ENCODE measurements at regions not wholly inside any gene's neighbourhood (a gene's known extent, or its start where the extent isn't known, plus 50 kb on each side); places are given as distances from the start of the nearest gene placed in this dataset.
A peak's percentile ranks its signal among the peaks of the same experiment; 100 is the strongest.

DNA sequence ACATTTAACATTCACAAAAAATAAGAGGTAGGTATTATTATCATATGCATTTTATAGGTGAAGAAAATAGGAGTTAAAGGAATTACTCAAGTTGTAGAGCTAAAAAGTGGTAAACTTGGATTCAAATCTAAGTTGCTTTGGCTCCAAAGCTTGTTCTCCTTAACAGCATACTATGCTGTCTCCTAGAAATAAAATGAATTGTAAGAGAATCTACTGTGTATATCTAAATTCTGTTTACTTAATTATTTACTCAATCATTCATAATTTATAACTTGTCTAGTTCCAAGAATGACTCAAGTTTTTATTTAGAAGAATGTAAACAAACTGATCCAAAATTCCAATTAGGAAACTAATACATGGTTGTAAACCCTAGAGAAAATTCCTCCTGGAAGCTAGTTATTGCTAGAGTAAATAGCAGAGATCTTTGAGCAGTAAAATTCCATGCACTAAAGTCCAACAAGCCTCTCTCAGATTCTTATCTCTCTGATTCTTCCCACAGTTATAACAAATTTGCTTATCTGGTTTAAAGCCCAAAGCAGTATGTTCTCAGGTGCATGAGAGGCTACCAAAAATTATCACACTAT is 132.5 kb upstream of the DPT start:
- DNase-seq (ENCODE audit: extremely low read depth in 1 of 11, low read depth in 9 of 11, low spot score in 4 of 11): no peak

DNA sequence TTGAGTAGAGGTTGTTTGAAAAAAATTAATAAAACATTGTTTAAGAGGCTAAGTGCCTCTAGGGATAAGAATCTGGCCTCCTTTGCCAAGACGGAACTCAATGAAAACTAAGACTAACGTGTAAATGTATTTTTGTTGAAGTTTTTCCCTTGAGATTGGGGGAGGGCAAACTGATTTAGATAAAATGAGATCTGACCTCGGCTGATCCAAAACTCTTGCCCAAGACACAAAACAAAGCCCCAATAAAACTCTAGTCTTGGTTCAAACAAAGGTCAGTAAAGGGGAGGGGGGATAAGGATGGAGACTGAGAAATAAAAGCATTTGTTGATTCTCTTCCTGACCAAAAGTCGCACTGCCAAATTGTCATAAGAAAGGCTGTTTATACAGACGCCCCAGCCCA is 134.8 kb upstream of the DPT start:
- peak in 3 of 11 donors; percentile 6 to 43 (median 11) for DNase-seq (ENCODE audit: extremely low read depth in 1 of 11, low read depth in 9 of 11, low spot score in 4 of 11)

DNA sequence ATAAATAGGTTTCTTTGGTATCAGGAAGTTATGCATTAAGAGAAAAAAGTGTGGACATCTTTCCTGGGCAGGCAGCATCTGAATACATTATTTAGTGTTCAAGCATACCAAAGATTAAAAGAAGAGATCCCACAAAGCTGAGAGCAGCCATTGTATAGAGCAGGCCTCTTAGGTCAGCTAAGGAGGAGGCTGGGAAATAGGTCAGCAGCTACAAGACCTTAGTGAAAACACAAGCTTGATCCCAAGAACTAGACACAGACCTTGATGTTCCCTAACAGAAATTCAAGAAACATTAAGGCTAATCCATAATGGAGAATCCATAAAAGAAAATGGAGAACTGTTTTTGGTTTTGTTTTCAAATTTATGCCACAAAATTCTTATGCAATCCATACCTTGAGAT is 135.3 kb upstream of the DPT start:
- no peak for DNase-seq (ENCODE audit: extremely low read depth in 1 of 11, low read depth in 9 of 11, low spot score in 4 of 11)

DNA sequence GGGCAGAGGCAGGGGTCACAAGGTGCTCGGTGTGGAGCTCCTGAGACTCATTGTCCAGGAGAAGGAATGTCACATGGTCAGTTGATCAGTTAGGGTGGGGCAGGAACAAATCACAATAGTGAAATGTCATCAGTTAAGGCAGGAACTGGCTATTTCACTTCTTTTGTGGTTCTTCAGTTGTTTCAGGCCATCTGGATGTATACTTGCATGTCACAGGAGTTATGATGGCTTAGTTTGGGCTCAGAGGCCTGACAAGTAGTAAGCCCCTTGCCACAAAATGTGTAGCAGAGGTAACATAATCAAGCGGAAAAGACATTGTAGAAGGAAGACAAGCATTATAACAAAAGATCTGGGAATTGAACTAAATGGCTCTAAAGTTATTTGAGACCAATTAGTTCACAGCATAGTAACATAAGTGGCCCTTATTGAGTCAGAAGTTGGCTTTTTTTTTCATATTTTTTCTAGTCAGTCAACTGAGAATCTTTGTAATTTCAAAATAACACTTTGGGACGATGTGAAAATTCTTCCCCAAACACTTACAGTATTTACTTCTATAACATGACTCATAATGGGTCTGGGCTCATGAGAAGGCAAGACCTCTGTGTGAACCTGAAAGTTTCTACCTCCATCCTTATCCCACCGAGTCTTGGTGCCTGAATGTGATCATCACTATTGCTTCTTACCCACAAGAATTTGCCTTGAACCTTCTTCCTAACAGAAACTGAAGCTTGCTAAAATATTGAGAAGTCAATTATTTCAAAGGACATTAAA is 137.0 kb upstream of the DPT start:
- no peak for DNase-seq (ENCODE audit: extremely low read depth in 1 of 11, low read depth in 9 of 11, low spot score in 4 of 11)

DNA sequence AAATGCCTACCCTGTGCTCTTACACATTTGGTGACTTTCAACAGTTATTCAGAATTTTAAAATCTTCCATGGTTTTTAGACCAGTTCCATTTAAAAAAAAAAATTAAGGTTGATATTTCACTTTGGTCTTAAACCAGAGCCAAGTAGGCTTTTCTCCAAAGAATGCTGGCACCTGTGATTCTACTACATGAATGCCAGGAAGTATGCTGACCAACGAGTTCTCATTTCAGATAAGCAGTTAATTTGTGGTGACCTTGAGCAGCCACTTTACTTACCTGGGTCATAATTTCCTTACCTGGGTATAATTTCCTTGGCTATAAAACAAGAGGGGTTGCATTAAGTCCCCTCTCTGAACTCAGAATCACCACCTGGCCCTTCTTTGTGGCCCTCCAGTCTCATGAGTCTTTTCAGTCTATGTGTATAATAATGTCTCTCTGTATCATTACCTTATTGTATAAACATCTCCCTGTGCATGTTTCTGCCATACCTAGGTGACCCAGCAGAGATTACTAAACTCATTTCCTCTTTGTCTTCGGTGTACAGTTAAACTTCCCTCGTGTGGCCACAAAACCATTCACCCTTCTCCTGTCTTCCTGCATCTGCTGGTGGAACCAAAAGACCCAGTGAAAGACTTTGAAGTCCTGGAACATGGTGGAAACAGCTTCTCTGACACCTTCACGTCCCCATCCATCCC is 139.1 kb upstream of the DPT start:
- no peak for DNase-seq (ENCODE audit: extremely low read depth in 1 of 11, low read depth in 9 of 11, low spot score in 4 of 11)

DNA sequence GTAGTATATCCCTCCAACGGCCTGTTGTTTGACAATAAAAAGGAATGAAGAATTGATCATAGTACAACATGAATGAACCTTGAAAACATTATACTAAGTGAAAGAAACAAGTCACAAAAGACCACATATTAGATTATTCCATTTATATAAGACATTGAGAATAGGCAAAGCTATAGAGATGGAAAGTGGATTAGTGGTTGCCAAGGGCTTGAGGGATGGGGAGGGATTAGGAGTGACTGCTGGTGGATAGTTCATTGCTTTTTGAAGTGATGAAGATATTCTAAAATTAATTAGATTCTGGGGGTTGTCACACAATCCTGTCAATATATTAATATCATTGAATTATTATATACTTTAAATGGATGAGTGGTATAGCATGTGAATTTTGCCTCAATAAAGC is 142.5 kb upstream of the DPT start:
- DNase-seq (ENCODE audit: extremely low read depth in 1 of 11, low read depth in 9 of 11, low spot score in 4 of 11): no peak

DNA sequence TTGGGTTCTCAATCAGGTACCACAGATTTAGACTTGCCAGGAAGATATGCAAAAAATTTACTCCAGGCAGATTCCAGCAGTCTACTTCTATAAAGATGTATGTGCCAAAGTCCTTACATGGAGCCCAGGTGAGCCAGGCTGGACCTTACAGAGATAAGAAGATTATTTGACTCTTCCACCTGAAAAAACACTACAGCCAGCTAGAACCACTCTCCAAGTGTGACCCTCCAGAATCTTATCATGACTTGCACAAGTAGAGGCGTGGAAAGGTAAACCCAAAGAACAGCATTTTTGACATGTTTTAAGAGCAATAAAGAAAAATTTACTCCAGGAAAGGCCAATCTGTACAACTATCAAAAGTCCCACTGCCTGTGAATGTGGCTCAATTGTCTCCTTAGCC is 146.8 kb upstream of the DPT start:
- DNase-seq (ENCODE audit: extremely low read depth in 1 of 11, low read depth in 9 of 11, low spot score in 4 of 11): no peak

DNA sequence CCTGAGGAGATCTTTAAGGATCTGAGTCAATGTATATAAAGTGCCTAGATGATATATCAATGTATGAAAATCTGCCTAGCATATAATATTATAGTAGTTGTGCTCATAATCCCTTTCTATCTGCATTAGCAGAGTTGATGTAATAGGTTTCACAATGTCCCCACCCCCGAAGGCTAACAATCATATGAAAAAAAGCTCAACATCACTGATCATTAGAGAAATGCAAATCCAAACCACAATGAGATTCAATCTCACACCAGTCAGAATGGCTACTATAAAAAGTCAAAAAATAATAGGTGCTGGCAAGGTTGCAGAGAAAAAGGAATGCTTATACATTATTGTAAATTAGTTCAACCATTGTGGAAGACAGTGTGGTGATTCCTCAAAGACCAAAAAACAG is 147.8 kb upstream of the DPT start:
- DNase-seq (ENCODE audit: extremely low read depth in 1 of 11, low read depth in 9 of 11, low spot score in 4 of 11): no peak

DNA sequence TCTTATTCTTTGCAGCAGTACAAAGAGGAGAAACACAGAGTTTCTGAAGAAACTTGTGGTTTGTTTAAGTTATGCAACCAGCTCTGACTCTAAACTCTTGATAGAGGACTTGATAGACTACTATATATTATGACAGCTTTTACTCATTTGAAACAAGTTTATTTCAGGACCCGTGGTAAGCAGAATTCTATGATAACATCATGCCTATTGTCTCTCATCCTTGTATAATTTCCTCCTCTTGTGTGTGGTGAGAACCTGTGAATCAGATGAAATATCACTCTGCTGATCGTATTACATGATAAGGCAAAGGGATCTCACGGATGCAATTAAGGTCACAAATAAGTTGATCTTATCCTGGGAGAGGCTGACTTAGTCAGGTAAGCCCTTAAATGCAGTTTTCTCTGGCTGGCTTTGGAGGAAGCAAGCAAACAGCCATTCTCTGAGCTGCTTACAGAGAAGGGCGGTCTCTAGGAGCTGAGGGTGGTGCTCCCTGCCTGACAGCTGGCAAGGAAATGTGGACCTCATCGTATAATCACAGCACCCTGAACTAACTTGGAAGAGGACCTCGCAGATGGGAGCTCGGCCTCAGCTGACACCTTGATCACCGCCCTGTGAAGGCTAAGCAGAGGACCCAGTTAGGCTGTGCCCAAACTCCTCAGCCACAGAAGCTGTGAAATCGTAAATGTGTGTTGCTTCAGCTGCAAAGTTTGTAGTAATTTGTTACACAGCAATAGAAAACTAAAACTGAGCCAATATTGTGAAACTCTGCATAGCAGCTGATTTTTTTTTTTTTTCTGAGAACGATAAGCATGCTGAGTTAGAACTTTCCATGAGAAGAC is 151.1 kb upstream of the DPT start:
- peak in 2 of 11 donors; percentile 1 to 13 for DNase-seq (ENCODE audit: extremely low read depth in 1 of 11, low read depth in 9 of 11, low spot score in 4 of 11)

DNA sequence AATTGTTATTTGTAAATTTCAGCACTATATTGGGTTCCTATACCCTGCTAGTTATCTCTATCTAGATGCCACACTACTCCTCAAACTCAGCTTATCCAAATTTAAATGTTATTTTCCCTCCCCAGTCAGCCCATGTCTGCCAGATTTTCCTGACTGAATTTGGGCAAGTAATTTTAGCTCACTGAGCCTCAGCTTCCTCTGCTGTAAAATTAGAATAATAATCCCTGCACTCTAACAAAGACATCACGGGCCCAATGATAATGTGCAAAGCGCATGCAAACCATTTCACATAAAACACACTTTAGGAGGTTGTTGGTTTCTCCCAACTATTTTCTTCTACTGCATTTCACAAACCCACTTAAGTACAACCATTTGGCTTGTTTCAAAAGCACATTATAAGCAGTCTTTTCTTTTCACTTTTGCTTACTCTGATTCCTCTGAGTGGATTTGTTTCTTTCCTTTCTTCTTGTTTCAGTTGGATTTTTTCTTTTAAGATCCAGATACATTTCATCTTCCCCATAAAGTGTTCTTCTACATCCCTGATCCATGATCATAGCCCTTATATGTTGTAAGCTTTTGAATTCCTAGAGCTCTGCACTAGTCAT is 152.8 kb upstream of the DPT start:
- no peak for DNase-seq (ENCODE audit: extremely low read depth in 1 of 11, low read depth in 9 of 11, low spot score in 4 of 11)

DNA sequence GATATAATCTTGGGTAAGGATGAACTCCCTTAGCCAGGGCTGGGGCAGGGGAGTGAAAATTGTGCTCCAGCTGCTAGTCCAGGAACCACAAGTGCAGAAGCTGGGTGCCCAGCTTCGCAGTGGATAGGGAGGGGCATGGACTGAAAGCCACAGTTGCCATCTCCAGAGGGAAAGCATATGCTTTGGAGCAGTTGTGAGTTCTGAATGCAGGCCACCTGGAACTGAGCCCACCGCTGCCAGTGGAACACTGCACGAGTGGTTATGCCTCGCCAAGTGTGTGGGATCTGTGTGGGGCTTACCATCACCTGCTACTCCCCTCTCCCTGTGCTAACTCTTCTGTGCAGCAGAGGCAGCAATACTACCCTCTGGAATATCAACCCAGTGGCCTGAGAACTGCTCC is 158.4 kb upstream of the DPT start:
- no peak for DNase-seq (ENCODE audit: extremely low read depth in 1 of 11, low read depth in 9 of 11, low spot score in 4 of 11)

DNA sequence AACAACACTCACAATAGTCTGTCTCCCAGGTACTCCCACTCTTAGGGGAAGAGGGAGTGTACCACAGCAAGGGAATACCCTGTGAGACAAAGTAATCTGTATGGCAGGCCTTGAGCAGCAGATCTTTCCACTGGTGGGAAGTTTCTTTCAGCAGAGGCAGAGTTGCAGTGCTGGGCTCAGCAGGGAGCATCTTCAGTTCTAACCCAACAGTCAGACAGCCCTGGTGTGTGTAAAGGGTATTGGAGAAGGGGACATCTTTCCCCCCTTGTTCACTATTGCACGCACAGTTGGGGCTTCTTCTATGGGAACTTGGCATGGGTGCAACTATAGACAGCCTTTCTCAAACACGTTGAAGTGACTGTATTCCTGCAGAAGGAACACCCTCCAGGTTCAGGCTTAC is 159.4 kb upstream of the DPT start:
- DNase-seq (ENCODE audit: extremely low read depth in 1 of 11, low read depth in 9 of 11, low spot score in 4 of 11): no peak

DNA sequence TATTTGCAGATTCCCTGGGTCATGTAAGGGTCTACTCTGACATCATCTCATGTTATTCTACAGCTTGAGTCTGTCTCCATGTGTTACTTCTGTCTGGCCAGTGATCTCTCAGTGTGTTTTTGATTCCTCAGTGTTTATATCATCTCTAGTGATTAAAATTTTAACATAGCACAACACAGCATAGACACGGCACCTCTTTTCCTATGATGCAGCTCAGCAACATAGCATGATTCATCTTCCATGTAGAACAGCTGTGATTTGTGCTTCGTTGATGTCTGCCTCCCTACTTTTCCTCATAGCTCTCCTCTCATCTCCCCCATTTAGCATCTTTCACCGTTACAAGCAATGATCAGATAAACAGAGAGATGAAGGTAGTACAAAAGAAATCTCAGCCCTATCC is 163.9 kb upstream of the DPT start:
- DNase-seq (ENCODE audit: extremely low read depth in 1 of 11, low read depth in 9 of 11, low spot score in 4 of 11): no peak

DNA sequence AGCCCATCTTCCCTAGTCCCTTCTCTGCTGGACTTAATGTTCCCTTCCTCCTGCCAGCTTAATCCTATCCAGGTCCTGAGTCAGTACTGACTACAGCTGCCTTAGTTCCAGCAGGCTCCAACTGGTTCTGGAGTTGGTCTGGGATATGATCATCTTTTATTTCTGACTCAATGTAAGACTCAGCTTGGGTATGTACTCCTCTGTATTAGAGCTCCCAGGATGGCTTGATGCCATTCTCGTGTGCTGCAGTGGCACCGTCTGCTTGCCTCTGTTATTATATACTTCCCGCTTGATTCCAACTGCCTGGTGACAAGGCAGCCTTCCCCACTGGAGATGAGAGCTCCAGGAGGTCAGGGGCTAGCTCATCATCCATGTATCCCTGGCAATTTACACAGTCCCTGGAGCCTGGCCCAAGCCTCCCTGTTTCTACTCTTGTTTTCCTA is 164.4 kb upstream of the DPT start:
- DNase-seq (ENCODE audit: extremely low read depth in 1 of 11, low read depth in 9 of 11, low spot score in 4 of 11): no peak

DNA sequence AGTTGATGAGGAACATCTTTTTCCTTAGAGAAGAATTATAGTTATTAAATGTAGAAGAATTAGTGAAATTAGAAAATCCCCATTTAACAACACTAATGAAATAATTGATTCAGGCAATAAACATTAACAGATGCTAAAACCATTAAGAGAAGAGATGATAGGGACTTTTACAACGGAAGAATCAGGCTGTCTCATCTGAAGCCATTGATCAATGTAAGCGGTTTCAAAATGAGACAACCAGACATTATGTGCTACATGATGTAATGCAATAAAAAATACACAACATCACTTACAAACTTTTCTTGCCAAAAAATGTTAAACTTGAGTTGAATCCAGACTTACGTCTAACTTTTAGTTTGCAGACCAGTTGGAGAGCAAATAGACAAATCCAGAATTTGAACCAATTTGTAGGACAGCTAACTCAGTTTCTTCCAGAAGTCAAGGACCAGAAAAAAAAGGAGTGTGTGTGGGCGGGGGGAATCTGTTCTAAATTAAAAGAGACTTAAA is 165.4 kb upstream of the DPT start:
- DNase-seq (ENCODE audit: extremely low read depth in 1 of 11, low read depth in 9 of 11, low spot score in 4 of 11): no peak

DNA sequence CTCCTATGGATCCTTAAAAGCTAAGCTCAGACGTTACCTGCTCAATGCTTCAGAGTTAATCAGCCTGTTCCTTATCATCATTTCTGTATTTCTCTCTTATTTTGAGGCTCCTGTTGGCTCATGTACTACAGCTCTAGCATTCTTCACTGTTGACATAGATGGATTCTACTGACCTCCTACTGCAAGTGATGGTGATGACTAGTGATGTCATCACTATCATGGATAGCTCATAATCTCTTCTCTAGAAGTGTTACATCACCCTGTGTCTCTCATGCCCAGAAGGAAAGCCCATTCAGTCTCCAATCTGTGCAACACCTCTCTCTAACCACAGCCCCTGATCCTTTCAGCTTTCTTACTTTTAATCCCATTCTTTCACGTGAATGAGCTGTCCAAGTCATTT is 168.2 kb upstream of the DPT start:
- no peak for DNase-seq (ENCODE audit: extremely low read depth in 1 of 11, low read depth in 9 of 11, low spot score in 4 of 11)

DNA sequence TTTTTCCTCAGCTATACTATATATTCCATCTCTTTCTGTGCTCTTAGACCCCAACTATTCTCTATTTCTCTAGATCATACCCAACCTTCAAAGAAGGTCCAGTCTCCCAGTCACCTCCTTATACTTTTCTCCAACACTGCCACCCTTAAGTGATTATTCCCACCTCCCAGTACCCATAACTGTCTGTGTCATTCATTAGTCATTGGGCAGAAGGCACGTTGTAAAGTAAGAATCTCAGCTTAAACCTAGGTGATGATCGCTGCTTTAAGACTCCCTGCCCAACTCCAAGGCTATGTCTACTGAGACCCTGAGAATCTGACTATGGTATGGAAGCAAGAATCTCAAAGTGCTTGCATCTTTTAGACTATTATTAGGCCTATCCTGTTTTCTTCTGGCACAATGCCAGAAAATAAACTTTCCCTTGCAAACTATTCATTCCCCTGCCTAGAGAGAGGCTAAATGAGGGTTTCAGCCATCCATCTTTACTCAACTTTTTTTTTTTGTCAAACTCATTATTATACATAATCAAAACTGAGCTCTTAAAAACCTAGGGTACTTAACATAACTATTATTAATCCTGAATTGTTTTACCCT is 174.3 kb upstream of the DPT start:
- DNase-seq (ENCODE audit: extremely low read depth in 1 of 11, low read depth in 9 of 11, low spot score in 4 of 11): no peak

DNA sequence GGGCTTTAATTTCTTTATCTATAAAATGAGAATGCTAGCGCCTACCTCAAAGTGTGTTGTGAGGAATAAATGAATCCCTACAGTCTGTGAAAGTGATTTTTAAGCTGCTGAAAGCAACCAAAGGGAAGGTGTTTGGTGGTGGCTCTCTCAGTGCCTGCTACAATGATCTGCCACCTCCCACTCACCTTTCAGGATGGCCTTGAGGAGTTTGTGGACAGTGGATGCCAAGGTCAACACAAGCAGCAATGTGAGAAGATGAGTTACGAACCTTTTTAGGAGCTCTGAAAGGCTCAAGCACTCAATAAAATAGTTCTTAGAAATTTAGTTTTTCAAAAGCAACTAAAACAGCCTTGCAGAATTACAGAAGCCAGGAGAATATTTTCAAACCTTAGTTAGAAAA is 176.6 kb upstream of the DPT start:
- DNase-seq (ENCODE audit: extremely low read depth in 1 of 11, low read depth in 9 of 11, low spot score in 4 of 11): no peak

DNA sequence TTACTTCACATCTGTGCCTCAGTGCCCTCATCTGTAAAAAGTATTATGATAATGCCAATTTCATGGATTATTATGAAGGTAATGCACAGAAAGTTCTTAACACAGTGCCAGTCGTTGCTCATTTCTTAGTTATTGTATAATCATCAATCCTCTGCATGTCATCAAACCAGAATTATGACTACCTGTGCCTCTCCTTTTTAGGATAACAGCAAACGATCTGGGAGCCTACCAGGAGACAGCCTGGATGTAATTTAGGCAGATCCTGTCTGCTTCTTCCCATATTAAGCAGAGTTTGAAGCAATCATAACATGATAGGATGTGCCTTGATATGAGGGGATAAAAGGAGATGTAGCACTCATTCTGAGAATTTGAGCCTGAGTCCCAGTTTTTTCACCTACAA is 177.4 kb upstream of the DPT start:
- no peak for DNase-seq (ENCODE audit: extremely low read depth in 1 of 11, low read depth in 9 of 11, low spot score in 4 of 11)

Data from renal cortex interstitium (tissue), 11 donors.